Hepatocyte (in vitro differentiated cells): ENCODE measurements at regions not wholly inside any gene's neighbourhood (a gene's known extent, or its start where the extent isn't known, plus 50 kb on each side); places are given as distances from the start of the nearest gene placed in this dataset.

Experiments
- EZH2phosphoT487 ChIP-seq: fragments of 200-600 bp; sonication (generic); IDR thresholded peaks from one replicate; pipeline ENCODE4 v1.6.1; 2018; ENCODE audit warnings: antibody characterized with exemption, mild to moderate bottlenecking, low read depth, moderate library complexity; ENCODE audit not compliant: unreplicated experiment, severe bottlenecking
- TF ChIP-seq, protein P1 (sequence below): fragments of 200-600 bp; sonication (generic); IDR thresholded peaks from 2 replicates; pipeline ENCODE4 v1.5.1; 2016; ENCODE audit warnings: antibody characterized with exemption, mild to moderate bottlenecking; ENCODE audit not compliant: poor library complexity

- TF ChIP-seq EZH2phosphoT487 = no peak
- TF ChIP-seq, protein P1, sequence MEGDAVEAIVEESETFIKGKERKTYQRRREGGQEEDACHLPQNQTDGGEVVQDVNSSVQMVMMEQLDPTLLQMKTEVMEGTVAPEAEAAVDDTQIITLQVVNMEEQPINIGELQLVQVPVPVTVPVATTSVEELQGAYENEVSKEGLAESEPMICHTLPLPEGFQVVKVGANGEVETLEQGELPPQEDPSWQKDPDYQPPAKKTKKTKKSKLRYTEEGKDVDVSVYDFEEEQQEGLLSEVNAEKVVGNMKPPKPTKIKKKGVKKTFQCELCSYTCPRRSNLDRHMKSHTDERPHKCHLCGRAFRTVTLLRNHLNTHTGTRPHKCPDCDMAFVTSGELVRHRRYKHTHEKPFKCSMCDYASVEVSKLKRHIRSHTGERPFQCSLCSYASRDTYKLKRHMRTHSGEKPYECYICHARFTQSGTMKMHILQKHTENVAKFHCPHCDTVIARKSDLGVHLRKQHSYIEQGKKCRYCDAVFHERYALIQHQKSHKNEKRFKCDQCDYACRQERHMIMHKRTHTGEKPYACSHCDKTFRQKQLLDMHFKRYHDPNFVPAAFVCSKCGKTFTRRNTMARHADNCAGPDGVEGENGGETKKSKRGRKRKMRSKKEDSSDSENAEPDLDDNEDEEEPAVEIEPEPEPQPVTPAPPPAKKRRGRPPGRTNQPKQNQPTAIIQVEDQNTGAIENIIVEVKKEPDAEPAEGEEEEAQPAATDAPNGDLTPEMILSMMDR = no peak
These were observed 76.5 kb downstream of the ZNF281 start for GRCh38 chr1:200333329-200333728.
